Peyer's patch (tissue), 4 donors: ENCODE measurements at regions not wholly inside any gene's neighbourhood (a gene's known extent, or its start where the extent isn't known, plus 50 kb on each side); places are given as distances from the start of the nearest gene placed in this dataset.
"Not testable (repeated sequence)": the region's sequence is repeated elsewhere in the genome, so short reads cannot be mapped to it uniquely, and the experiment has no call there.

ENCODE experiments used
- CTCF ChIP-seq, 6 experiments: fragments of 450-650 bp in 4 of 6; fragments of 200-600 bp in 2 of 6; sonication (generic) in 1 of 6; IDR thresholded peaks; one replicate each; pipeline ENCODE4 v1.5.1; 2017 to 2019; ENCODE audit warnings: antibody characterized with exemption in 6 of 6, mild to moderate bottlenecking in 3 of 6, moderate library complexity in 1 of 6
- POLR2A ChIP-seq, 2 donors: fragments of 450-650 bp; IDR thresholded peaks; one replicate each; pipeline ENCODE4 v1.5.1; 2017; ENCODE audit warnings: antibody characterized with exemption in 2 of 2, mild to moderate bottlenecking in 2 of 2, moderate library complexity in 2 of 2

GRCh38 chr18:60062831-60063230, 163.0 kb downstream of the PMAIP1 start:
- not testable (repeated sequence) for TF ChIP-seq POLR2A, CTCF (IDR thresholded peaks at IDR 0.05)
